ENCODE measurements at regions not wholly inside any gene's neighbourhood (a gene's known extent, or its start where the extent isn't known, plus 50 kb on each side); places are given as distances from the start of the nearest gene placed in this dataset.
"Not testable (repeated sequence)": the region's sequence is repeated elsewhere in the genome, so short reads cannot be mapped to it uniquely, and the experiment has no call there.

DNA sequence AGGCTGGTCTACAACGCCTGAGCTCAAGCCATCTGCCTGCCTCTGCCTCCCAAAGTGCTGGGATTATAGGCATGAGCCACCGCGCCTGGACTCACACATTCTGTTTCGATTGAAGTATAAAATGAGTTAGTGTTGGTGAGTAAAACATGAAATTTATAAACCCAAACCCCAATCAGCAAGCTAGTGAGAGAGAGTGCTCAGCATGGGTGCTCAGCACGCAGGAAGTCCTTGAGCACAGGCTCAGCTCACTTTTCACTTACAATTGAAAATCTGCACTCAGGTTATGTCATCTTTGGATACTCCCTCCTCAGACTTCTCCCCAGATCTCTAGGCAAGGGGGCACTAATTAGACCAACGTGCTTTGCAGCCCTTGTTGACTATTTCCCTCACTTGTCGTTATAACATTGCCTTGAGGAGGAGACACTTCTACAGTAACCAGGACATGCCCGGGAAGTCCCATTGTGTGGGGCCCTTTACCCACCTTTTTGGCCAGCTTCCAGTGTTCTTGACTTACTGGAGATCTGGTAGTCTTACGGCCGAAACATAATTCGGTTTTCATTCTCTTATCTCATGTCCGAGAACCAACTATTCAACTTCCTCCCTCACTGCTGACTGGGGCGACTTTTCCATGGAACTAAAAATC, 68.5 kb upstream of the AMN1 start:
- DNase-seq (ENCODE audit: low read depth) = no peak
- H3K4me3 ChIP-seq (ENCODE audit: low read depth, low read length) = no peak overlapping the region
- TF ChIP-seq, protein P1, sequence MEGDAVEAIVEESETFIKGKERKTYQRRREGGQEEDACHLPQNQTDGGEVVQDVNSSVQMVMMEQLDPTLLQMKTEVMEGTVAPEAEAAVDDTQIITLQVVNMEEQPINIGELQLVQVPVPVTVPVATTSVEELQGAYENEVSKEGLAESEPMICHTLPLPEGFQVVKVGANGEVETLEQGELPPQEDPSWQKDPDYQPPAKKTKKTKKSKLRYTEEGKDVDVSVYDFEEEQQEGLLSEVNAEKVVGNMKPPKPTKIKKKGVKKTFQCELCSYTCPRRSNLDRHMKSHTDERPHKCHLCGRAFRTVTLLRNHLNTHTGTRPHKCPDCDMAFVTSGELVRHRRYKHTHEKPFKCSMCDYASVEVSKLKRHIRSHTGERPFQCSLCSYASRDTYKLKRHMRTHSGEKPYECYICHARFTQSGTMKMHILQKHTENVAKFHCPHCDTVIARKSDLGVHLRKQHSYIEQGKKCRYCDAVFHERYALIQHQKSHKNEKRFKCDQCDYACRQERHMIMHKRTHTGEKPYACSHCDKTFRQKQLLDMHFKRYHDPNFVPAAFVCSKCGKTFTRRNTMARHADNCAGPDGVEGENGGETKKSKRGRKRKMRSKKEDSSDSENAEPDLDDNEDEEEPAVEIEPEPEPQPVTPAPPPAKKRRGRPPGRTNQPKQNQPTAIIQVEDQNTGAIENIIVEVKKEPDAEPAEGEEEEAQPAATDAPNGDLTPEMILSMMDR (conservative IDR thresholded peaks at IDR 0.05; ENCODE audit: low read depth, low read length) = no peak

DNA sequence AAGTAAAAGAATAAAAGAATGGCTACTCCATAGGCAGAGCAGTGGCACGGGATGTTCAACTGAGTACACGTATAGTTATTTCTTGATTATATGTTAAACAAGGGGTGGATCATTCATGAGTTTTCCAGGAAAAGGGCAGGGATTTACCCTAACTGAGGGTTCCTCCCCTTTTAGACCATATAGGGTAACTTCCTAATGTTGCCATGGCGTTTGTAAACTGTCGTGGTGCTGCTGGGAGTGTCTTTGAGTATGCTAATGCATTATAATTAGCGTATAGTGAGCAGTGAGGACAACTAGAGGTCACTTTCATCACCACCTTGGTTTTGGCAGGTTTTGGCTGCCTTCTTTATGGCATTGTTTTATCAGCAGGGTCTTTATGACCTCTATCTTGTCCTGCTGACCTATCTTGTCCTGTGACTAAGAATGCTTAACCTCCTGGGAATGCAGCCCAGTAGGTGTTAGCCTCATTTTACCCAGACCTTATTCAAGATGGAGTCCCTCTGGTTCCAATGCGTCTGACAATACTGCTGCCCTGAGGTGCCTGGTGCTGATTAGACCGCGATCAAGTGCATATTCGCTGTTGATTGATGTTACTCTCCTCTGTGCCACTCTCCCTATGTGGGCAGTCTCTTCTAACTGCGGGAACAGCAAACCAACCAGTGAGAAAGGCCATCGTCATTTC, 67.6 kb upstream of the AMN1 start:
- TF ChIP-seq, protein P1 (conservative IDR thresholded peaks at IDR 0.05; ENCODE audit: low read depth, low read length) = no peak
- DNase-seq (ENCODE audit: low read depth) = no peak

DNA sequence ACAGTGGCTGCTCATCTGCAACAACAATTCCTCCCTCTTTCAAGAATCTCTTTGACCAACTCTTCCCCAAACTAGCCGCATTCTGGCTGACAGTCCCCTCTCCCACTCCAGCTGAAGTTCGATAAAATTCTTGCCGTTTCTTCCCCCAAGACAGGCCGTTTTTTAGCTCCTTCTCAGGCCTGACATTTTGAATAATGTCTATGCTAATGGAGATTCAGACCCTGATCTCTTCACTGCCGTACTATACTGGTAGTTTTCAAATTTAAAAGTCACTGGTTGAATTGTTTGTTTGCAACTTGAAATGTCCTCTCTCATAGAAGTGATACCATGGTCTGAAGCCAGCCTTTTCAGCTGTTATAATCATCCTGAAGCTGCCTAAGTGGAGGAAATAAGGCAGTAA, 65.9 kb upstream of the AMN1 start:
- no peak overlapping the region for H3K4me3 ChIP-seq (ENCODE audit: low read depth, low read length)
- TF ChIP-seq, protein P1 (conservative IDR thresholded peaks at IDR 0.05; ENCODE audit: low read depth, low read length) = no peak
- DNase-seq (ENCODE audit: low read depth) = no peak

More for the DNA sequence above, 67.6 kb upstream of the AMN1 start:
- H3K4me3 ChIP-seq (ENCODE audit: low read depth, low read length) = no peak overlapping the region

DNA sequence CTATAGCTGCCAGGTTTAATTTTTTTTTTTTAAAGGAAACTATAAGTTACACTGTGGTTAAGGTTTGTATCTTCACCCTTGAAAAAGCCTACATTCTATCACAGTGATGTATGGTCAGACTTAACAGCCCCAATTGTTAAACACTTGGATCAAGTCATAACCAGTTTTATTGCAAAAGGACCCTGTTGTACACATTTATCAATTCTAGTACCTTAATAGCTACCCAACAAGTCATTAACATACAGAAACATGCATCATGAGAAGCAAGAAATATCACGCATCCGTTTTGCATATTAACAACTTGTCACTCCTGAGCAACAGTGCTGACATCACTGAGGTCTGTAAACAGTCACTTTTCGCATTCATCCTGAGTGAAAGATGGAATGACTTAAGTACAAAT, 62.4 kb upstream of the AMN1 start:
- not testable (repeated sequence) for DNase-seq (ENCODE audit: low read depth); H3K4me3 ChIP-seq (ENCODE audit: low read depth, low read length)

DNA sequence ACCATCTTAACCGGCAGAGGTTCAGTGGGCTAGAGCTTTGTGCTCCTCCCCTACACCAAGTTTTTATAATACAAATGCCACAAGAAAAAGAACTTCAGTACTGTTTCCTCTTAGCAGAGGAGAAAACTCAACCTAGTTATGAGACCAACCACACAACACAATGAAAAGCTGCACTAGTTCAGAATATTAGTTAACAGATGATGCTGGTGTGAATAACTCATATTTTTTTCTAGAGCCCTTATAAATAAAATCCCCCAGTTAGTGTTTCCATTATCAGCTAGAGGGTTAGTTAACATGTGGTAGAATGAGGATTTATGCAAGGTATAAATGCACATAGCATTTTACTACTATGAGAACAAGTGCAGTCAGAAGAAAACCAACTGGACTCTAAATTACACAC, 61.9 kb upstream of the AMN1 start:
- H3K4me3 ChIP-seq (ENCODE audit: low read depth, low read length) = no peak overlapping the region
- DNase-seq (ENCODE audit: low read depth) = no peak
- TF ChIP-seq, protein P1 (conservative IDR thresholded peaks at IDR 0.05; ENCODE audit: low read depth, low read length) = no peak

DNA sequence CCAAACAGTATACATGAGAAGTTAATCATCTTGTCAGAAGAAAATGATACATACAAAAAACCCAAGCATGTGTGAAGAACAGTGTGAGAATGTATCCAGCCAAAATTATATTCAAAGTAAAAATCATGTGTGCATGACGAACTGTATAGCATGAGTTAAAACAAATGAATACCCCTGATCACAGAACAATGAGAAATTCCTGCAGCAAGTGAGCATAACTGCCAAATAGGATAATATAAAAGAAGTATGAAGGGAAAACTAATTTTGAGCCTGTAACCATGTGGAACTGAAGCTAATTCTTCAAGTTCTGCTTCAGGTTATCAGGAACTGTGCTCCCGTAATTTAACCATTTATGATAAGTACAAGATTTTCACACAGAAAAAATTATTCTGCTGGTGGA, 56.5 kb upstream of the AMN1 start:
- no peak for DNase-seq (ENCODE audit: low read depth)
- no peak overlapping the region for H3K4me3 ChIP-seq (ENCODE audit: low read depth, low read length)
- TF ChIP-seq, protein P1 (conservative IDR thresholded peaks at IDR 0.05; ENCODE audit: low read depth, low read length) = no peak

DNA sequence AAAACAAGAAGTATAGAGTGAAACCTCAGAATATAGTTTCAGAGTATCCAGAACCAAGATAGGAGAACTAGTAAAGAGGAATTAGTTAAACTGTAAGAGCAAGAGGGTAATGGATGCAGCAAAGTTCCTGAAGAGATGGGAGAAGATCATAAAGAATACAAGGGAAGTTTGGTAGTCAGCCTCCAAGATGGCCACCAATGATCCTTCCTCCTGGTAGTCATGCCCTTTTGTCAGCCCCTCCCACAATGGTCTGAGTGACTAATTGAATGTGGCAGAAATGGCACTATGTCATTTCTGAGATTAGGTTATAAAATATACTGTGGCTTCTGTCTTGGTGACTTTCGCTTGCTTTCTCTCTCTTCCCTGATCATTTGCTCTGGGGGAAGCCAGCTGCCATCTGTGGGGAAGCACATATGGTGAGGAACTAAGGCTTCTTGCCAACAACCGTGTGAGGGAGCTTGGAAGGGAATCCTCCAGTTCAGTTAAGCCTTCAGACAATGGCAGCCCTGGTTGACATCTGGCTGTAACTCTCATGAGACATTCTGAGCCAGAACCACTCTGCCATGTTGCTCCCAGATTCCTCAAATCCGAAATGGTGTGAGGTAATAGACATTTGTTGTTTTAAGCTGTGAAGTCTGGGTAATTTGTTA, 55.3 kb upstream of the AMN1 start:
- TF ChIP-seq, protein P1 (conservative IDR thresholded peaks at IDR 0.05; ENCODE audit: low read depth, low read length) = no peak
- H3K4me3 ChIP-seq (ENCODE audit: low read depth, low read length) = no peak overlapping the region
- no peak for DNase-seq (ENCODE audit: low read depth)

All from epithelial cell of proximal tubule (primary cell).